Fibroblast of skin of abdomen (primary cell): ENCODE measurements at regions not wholly inside any gene's neighbourhood (a gene's known extent, or its start where the extent isn't known, plus 50 kb on each side); places are given as distances from the start of the nearest gene placed in this dataset.
A peak's percentile ranks its signal among the peaks of the same experiment; 100 is the strongest.

ENCODE experiments used
- DNase-seq: peaks from one replicate; pipeline ENCODE4 v3.0.0-alpha.2; 2013

DNA sequence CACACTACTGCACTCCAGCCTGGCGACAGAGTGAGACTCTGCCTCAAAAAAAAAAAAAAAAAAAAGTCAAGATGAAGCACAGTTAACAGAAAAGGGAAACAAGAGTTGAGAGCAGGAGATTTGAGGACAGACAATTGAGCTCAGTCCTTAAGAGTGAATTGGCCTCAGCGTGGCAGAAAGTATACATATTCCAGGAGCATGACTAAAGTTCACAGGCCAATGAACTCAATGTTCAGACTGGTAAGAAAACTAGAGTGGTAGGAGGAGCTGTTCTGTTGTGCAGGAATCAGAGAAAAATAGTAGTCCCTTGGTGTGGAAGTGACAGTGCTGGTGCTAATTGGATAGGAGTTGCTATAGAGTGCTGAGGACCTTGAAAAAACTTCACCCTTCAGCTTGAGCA lies 60.0 kb downstream of the NRN1 start:
- no peak for DNase-seq

DNA sequence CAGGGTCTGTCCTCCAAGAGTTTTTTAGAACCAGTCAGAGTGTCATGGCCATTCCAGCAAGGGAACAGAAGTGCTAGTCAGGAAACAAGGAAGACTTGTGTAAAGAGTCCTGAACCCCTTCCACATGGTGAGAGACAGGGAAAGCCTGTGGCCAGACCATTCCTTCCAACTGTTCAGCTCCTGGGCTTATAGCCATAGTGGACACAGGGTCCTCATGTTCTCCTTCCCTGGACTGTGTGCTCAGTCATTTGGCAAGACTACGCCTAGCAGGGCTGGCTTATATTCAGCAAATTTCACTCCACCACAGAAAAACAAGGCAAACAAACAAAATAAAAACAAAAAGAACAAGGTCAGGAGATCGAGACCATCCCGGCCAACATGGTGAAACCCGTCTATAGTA lies 60.5 kb downstream of the NRN1 start:
- no peak for DNase-seq

DNA sequence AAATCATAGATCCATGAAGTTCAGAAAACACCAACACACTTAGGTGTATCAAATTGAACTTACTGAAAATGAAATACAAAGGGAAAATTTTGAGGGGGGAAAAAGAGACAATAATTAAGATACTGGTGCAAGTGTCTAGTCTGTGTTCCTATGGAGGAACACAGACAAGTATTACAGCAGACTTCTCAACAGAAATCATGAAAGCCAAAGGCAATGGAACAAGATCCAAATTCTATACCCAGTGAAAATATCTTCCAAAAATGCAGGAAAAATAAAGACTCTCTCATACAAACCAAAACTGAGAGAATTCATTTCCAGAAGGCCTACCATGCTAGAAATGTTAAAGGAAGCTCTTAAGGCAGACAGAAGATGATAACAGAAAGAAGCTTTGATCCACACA lies 63.1 kb downstream of the NRN1 start:
- DNase-seq = no peak

DNA sequence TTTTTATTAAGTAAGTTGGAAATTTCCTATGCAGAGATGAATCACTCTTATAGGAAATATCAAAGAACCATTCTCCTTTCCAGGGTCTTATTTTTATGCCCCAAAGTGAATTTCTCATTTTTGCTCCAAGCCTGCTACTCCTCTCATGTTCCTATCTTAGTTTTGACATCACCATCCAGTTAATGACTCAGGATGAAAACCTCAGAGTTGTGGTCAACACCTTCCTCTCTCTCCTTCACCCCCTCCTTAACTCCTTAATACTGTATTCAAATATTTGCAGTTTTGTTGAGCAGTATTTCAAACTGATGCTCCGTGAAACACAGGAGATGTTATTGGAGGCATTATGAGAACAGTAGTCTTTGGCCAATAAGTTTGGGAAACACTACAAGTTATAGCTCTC lies 64.1 kb downstream of the NRN1 start:
- DNase-seq = peak; percentile 70

DNA sequence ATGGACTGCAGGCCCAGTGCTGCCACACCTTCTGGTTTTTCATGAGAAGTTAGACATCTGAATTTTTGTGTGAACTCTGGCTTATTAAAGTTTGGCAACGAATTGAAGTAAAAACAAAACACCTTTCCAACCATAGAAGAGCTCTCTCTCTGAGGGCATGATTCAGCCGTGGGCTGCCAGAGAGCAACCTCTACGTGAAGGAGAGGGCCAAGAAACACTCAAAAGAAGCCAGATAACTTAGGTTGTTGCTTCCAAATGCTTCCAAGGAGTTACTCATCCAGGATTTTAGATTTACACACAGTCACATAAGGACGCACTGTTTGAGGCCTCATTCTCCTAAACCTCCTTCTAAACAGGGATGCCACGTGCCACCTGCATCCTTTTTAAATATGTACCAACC lies 65.5 kb downstream of the NRN1 start:
- DNase-seq = peak; percentile 58

DNA sequence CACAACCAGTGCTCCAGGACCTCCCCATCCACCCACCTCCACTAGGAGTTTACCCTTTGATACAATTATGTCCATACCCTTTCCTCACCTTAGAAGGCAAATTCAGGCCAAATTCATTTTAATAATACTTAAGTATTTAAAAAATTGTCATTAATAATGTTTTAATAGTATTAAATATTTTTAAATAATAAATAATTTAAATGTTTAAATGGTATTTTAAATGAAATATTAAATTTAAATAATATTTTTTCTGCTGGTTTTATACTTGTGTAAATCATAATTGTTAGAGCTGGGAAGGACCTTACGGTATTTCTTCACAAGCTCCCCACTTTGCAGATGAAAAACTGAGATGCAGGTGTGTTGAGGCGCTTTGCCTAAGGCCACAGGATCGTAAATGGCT lies 67.8 kb downstream of the NRN1 start:
- DNase-seq = no peak

DNA sequence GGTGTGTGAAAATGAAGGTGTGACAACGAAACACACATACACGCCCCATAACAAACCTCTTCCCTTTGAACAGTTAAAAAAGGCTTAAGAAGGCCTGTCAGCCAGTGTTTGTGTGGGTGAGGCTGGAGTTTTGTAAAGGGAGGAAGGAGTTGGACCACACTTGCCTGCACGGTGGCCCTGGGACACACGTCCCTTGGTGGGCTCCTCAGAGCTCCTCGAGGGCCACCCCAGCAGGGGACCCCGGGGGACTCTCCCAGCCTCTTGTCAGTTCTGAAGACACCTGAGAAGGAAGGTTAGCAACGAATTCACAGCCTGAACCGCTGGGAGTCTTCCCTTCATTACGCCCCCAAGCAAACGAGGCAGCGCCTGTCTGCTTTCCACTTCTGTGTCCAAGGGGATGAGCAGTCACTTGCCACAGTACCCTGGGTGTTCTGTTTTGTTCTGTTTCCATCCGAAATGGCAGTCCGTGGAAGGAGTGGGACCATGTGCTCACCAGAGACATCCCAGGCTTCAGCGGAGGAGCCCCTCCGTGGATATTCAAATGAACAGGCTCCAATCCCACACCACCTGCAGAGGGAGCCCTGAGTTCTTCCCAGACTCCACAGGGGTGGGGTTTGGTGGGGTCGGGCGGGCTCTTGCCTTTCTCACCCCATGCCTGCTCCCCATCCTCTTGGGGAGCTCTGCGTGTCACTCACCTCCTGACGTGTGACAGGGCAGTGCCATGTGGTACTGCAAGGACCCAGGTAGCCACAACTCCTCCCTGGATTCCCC lies 68.6 kb downstream of the NRN1 start:
- DNase-seq = no peak

DNA sequence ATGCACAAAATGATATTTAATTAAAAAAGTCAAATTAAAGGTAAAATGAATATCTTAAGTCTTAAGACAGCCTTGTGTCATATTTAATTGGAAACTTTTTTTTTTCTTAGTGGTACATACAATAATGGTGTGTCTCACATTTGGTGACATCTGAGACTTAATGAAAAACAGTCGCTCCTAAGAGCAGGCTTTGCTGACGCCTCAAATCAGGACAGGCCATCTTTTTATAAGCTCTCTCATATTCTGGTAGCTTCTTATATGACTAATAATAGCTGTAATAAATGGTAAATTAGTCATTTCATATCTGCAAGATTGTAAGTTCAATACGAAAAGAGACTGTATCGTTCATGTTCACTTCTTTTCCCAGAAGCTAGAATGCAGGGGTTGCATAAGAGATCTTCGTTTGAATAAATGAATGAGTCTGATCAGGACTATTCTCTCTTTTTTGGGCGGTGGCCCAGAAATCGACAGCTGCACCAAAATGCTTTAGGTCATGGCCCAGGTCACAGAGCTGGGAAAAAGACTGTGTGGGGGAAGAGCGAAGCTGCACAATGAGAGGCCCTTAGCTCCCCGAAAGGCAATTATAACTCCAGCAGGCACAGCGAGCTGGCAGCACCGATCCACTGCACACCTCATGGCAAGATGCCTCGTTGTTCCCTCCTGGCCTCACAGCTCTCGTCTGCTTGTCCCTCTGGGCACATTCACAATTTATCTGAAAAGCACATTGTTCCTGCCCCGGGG lies 69.4 kb downstream of the NRN1 start:
- DNase-seq = peak; percentile 44

DNA sequence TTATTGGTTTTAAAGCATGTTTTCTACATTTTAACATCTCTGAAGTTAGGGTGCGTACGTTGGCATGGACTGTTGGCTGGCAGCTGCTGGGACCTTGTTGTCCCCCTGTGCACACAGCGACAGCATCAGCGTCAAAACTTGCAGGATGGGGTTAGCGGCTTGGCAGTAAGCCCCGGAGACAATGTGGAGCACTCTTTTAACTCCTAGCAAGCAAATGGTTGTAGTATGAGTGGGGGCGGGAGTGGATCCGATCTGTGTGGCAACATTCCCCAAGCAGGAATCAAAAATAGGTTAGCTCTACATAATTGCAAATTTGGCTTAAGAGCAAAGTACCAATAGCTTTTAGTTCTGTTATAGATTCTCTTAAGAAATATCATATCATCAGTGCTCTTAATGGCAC lies 70.1 kb downstream of the NRN1 start:
- peak; percentile 74 for DNase-seq

DNA sequence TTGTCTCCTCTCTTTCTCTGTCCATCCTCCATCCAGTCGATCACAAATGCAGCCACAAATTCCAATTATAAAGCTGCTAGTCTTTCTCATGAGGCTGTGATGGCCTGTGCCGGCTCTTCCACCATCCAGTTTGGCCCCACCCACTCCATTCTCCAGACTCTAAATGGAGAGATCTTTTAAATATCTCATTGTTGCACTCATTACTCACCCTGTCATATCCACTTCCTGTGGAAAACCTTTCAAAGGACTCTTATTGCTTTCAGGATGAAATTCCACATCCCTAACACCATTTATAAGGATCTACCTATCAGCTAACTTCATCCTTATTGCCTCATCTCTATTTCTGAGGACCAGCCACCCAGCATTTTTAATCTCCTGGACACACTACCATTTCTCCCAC lies 70.6 kb downstream of the NRN1 start:
- peak; percentile 65 for DNase-seq

DNA sequence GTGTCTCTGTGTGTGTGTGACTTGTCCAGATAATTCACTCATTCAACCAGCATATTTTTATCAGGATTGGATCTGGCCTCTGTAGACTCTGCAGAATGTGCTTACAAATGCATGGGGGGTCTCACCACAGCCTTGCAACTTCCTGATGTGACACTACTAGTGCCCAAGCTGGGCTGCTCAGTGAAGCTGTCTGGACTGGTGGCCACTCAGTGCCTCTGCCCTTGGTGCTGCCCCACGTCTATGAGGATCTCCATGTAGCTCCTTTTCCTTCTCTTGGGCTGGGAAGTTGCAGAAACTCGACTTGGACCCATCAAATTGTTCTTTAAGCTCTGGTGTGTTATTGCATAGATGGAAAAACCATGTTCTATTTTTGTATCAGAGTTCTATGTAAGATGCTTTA lies 75.8 kb downstream of the NRN1 start:
- DNase-seq = no peak

DNA sequence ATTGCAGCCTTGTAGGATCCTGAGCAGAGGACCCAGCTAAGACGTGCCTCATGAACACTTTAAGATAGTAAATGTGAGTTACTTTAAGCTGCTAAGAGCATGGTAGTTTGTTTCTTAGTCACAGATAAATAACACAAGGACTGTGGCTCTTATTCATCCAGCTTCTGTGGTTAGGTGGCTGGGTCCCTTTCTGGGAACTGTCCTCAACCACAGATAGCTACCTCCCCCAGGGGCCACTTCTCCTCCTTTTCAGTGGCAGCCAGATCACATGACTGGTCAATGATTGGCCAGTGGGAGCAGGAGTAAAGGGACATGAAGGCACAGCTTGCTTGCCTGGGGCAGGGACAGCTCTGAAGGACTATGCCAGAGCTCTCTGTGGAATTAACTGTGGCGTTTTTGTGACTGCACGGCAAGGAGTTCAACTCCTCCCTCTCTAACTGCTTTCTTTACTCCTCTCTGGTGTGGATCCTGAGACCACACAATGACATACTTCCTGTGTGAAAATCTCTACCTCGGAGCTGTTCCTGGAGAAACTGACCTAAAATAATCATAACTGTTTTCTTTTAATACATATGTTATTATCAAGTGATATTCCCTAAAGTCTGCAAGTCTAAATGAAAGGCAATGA lies 76.5 kb downstream of the NRN1 start:
- DNase-seq = no peak

DNA sequence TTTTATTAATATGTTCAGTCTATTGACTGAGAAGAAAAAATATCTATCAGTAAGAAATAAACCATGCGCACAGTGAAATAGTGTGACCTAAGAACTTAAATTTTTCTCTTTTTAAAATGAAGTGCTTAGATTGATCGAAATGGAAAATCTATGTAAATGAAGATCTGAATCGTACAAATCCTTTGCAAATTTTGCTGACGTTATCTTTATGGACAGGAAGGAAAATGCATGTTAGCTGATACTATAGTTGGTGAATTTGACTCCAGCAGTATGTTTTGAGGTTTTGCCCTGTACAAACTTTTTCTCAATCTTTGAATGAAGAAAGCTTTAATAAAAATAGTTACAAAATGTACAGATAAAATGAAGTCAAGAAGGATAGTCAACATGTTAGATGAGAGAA lies 82.9 kb downstream of the NRN1 start:
- DNase-seq = no peak

DNA sequence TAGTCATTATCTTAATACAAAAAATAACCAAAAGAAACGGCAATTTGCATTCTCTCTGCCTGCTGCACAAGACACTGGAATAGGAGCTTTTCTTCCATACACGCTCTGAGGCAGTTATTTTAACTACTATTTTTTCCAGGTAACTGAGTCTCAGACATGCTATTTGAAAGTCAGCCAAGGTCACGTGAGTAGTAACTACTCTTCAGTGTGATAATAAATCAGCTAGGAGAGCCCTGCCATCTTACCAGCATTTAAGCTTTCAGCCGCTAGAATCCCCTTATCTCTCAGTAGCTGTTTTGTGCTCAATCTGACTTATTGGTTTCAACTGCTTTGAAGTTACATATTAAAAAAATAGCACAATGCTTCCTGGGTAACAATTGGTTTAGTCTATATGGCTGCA lies 84.5 kb downstream of the NRN1 start:
- DNase-seq = no peak

DNA sequence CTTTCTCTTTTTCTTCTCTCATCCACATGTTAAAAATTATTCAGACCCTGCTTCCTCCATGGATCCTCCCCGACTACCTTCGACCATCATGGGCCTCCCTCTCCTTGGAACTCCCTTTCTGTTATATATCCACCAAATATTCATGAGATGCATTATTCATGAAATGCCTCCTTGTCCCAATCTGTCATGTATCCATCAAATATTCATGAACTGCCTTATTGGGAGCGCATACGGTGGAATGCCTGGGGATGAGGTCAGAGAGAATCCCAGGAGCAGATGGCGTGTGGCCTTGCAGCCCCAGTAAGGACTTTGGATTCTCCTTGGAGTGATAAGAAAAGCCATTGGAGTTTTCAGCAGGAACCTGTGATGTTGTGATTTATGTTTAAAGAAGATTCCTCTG lies 97.0 kb downstream of the NRN1 start:
- DNase-seq = no peak

DNA sequence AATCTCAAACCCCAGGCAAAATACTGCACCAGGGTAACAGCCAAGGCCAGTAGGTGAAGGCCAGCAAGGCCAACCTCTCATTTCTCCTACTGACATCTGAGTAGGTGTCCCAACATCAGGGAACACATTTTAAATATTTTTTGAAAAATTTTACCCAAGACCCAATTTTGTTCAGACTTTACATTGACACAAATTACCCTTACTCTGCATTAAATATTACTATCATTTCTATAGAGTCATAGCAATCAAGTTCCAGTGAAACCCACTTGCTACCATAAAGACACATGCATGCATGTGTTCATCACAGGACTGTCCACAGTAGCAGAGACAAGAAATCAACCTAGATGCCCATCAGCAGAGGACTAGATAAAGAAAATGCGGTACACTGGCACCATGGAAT lies 99.9 kb downstream of the NRN1 start:
- DNase-seq = no peak

DNA sequence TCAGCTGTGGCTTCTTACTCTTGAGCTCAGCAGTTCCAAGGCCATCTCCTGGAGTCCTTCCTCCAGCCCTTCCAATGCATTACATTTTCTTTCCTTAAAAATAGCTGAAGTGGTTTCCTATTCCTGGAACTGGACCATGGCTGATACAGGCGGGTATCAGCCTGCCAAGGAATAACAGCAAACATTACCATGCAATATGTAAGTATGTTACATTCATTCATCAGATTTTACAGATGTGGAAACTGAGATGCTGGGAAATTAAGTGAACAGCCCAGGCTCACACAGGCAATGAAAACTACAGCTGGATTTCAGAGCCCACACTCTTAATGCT lies 100.4 kb downstream of the NRN1 start:
- no peak for DNase-seq

DNA sequence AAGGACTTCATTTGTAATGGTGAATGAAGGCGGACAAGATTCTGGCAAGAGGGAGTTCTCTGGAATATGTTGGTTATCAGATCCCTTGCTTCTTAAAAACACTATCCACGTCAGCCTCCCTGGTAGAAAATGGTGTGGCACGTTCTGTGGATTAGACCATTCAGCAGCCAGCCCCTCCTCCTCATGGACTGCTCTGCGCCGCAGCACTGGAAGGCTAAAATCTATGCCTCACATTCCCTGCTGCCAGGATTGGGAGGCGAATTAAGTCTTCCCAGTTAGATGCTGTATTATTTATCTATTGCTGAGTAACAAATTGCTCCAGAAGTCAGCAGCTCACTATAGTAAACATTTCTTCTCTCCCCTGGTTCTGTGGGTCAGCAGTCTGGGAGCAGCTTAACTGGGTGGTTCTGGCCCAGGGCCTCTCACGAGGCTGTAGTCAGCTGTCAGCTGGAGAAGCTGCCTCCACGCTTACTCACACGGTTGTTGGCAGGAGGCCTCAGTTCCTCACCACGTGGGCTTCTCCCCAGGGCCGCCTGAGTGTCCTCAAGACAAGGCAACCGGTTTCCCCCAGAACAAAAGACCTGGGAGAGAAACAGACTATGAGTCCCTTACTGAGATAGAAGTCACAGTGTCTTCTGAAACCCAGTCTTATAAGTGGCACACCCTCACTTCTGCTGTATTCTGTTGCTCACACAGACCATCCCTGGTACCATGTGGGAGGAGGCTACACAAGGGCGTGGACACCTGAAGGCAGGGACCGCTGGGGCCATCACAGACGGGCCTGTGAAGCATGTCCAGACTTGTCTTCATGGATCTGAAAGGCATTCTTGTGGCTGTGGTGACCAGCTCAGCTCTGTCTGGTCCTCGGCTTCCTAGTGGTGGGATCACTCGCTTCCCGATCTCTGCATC lies 101.0 kb downstream of the NRN1 start:
- DNase-seq = peak; percentile 94

DNA sequence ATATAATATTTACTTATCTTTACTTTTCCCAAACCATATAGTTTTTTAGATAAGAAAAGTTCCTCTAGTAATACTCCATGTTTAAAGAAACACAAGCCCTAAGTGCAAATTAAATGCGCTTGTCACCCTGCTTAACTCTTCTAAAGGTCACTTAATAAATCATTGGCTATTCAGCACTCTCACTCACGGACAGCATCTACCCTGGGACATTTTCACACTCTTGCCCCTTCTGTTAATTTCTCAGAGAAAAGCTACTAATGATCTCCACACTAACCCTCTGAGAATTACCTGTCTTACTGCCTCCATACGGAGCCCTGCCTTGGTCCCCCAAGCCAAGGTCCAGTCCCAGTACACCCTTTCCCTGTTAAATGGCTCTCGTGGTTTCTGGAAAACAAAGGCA lies 102.2 kb downstream of the NRN1 start:
- no peak for DNase-seq

DNA sequence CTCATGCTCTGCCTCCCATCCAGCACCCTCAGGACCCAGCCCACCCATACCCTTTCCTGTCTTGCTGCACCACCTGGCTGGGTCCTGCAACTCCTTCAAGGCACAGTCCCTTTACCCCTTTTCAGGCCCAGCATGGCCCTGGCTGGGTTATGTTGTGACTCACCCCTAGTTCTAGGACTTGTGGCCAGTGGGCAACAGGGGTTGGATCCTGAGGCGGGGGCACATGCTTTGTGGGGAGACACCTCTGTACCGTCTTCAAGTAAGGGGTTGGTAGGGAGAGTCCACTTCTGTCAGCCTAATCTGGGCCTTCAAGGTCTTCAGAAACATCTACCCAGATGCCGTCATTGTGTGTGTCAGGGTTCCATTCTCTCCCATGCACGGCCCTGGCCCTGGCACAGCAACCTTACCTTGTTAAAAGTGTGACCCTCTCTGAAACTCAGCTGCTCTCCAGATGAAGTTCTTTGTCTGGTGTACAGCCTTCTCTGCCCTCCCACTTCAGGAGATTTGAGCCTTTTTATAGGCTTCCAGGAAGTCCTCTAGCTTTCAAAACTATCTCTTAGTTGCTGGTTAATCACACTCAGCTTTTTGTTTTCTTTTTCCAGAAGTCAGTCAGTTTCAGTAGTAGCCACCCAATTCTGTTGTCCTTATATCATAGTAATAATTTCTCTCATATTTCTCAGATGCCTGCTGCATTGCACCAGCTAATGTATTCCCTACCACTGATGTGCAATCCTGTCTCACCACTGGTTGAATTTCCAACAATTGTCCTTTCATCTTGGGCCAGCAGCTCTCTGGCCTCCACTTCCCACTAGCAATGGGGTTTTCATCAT lies 107.3 kb downstream of the NRN1 start:
- no peak for DNase-seq

DNA sequence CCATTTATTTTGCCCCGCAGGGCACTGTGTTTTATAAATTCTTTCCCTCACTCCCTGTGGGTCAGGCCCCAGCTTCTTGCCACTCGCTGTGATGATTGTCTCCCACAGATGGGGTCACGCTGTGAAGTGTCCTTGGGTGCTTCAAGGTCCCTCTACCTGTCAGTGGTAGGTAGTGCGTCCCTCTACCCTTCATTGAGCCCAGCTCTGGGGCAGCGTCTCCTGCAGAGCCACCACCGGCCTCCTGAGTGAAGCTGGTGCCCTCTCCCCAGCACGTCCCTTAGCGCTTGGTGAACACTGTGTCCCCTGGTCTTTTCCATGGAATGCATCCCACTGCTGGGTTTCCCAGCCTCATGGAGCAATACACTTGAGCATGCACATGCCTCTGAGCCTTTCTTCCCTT lies 108.2 kb downstream of the NRN1 start:
- no peak for DNase-seq

DNA sequence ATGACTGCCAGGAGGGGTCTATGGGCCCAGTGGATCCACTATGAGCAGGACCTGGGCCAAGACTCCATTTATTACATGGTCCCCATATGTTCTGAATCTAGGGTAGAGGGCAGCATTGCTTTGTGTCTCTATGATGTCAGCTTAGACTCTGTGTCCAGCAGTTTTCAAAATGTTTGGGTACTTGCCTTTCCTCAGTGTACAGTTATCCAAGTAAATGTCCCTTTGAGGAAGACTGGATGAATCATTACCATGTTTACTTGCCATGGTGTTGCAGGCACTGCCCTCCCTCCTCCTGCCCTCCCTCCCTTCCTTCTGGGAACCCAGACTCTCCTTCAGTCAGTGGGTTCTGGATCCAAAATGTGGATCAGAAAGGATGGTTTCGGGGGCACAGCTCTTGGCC lies 108.6 kb downstream of the NRN1 start:
- no peak for DNase-seq
